ENCODE measurements at regions not wholly inside any gene's neighbourhood (a gene's known extent, or its start where the extent isn't known, plus 50 kb on each side); places are given as distances from the start of the nearest gene placed in this dataset.

- no peaks in the 10 kb centered on the region for H3K36me3 ChIP-seq
- ATAC-seq (no peak), DNase-seq (no peak)
- no peaks in the 10 kb centered on the region for H3K9me3 ChIP-seq
- intact Hi-C loops (cut with DNase I), result no loop called here
- no peak for TF ChIP-seq CTCF (IDR thresholded peaks at IDR 0.05)
- H3K27ac ChIP-seq, result no peak overlapping the region
- H3K4me3 ChIP-seq, result no peak overlapping the region
- H3K4me1 ChIP-seq, result no peaks in the 10 kb centered on the region
- no peaks in the 10 kb centered on the region for H3K27me3 ChIP-seq
These were observed 221.0 kb downstream of the NOL4 start for GRCh38 chr18:34003687-34004086.

GRCh38 chr18:34002130-34002529, 222.6 kb downstream of the NOL4 start:
- no peak for TF ChIP-seq CTCF (IDR thresholded peaks at IDR 0.05)
- Histone ChIP-seq H3K4me1 (no peaks in the 10 kb centered on the region), H3K9me3 (no peaks in the 10 kb centered on the region), H3K36me3 (no peaks in the 10 kb centered on the region), H3K27ac (no peak overlapping the region), H3K4me3 (no peak overlapping the region), H3K27me3 (no peaks in the 10 kb centered on the region)
- ATAC-seq (no peak), DNase-seq (no peak)
- intact Hi-C loops (cut with DNase I), result no loop called here

- H3K4me3 ChIP-seq, result no peak overlapping the region
- H3K36me3 ChIP-seq, result no peaks in the 10 kb centered on the region
- DNase-seq (no peak), ATAC-seq (no peak)
- no peak for TF ChIP-seq CTCF (IDR thresholded peaks at IDR 0.05)
- H3K9me3 ChIP-seq, result no peaks in the 10 kb centered on the region
- H3K27me3 ChIP-seq, result no peaks in the 10 kb centered on the region
- no peak overlapping the region for H3K27ac ChIP-seq
- H3K4me1 ChIP-seq, result no peaks in the 10 kb centered on the region
- intact Hi-C loops (cut with DNase I), result no loop called here
These were observed 223.3 kb downstream of the NOL4 start for GRCh38 chr18:34001376-34001775.

- H3K27me3 ChIP-seq, result no peaks in the 10 kb centered on the region
- no peak overlapping the region for H3K4me3 ChIP-seq
- no peak for TF ChIP-seq CTCF (IDR thresholded peaks at IDR 0.05)
- no peak overlapping the region for H3K27ac ChIP-seq
- no peaks in the 10 kb centered on the region for H3K36me3 ChIP-seq
- DNase-seq (no peak), ATAC-seq (no peak)
- intact Hi-C loops (cut with DNase I), result no loop called here
- no peaks in the 10 kb centered on the region for H3K9me3 ChIP-seq
- no peaks in the 10 kb centered on the region for H3K4me1 ChIP-seq
These were observed 237.5 kb downstream of the NOL4 start for GRCh38 chr18:33987206-33987605.

- TF ChIP-seq CTCF (IDR thresholded peaks at IDR 0.05), result no peak
- no peaks in the 10 kb centered on the region for H3K36me3 ChIP-seq
- intact Hi-C loops (cut with DNase I), result no loop called here
- H3K27ac ChIP-seq, result no peak overlapping the region
- H3K4me3 ChIP-seq, result no peak overlapping the region
- no peak for ATAC-seq
- DNase-seq, result no peak
- no peaks in the 10 kb centered on the region for H3K4me1 ChIP-seq
- no peaks in the 10 kb centered on the region for H3K27me3 ChIP-seq
- no peaks in the 10 kb centered on the region for H3K9me3 ChIP-seq
These were observed 241.6 kb downstream of the NOL4 start for GRCh38 chr18:33983126-33983525.

GRCh38 chr18:33960417-33960816, 264.3 kb downstream of the NOL4 start:
- Histone ChIP-seq H3K36me3 (no peaks in the 10 kb centered on the region), H3K27ac (no peak overlapping the region), H3K4me1 (no peaks in the 10 kb centered on the region), H3K4me3 (no peak overlapping the region), H3K9me3 (no peaks in the 10 kb centered on the region), H3K27me3 (no peaks in the 10 kb centered on the region)
- no peak for DNase-seq
- intact Hi-C loops (cut with DNase I), result no loop called here
- TF ChIP-seq CTCF (IDR thresholded peaks at IDR 0.05), result no peak
- no peak for ATAC-seq
